Middle frontal gyrus (tissue), 1 donor: ENCODE measurements at regions not wholly inside any gene's neighbourhood (a gene's known extent, or its start where the extent isn't known, plus 50 kb on each side); places are given as distances from the start of the nearest gene placed in this dataset.
"Not testable (repeated sequence)": the region's sequence is repeated elsewhere in the genome, so short reads cannot be mapped to it uniquely, and the experiment has no call there.

Experiments
- DNase-seq: peaks from one replicate; pipeline ENCODE4 v3.0.0-alpha.2; 2015; ENCODE audit warnings: low spot score; ENCODE audit errors: extremely low spot score

DNA sequence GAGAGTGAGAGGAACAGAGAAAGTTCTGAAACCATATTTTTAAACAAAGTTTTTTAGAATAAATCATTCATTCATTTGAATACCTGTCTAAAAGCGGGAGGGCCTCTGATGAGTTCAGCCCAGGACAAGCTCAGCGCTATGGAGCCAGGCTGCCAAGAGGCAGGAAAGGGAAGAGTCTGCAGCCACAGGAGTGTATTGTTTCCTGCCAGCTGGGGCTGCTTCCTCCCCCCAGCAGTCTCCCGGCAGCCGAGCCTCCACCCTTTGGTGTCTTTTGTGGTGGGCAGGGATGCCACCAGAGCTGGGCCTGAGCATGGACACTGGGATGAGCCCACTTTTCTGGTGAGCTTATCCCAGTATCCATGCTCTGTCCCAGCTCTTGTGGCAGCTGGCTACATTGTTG lies 199.5 kb upstream of the TPRG1 start:
- DNase-seq, result no peak

DNA sequence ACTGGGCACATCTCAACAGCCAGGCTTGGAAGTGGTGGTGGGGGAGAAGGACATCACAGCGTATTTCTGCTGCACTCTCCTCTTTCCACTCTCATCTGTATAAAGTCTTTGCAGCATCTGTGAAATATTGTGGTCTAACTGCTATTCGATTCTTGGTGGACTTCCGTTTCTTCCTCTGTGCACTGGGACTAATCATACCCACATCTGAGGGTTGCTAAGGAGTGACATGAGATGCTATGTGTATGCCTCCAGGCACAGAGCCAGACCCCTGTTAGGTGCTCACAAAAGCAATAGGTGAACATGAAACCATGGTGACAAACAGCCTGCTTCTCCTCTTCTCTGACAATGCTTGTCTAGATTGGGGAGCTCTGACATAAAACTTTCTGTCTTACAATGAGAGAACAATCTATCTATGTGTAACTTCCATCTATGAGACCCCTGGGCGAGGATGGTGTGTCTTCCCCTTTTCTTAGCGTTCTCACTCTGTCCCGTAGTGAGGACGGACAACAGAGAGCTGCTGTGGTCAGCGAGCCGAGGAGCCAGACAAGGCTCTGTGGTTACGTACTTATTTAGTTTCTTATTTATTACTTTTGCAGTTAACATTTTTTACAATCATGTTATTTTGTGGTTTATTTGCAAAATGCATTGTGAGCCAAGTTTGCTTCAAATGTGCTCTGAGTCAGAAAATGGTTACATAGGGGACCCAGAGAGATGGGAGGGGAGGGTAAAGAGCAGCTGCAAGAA lies 196.7 kb upstream of the TPRG1 start:
- no peak for DNase-seq

DNA sequence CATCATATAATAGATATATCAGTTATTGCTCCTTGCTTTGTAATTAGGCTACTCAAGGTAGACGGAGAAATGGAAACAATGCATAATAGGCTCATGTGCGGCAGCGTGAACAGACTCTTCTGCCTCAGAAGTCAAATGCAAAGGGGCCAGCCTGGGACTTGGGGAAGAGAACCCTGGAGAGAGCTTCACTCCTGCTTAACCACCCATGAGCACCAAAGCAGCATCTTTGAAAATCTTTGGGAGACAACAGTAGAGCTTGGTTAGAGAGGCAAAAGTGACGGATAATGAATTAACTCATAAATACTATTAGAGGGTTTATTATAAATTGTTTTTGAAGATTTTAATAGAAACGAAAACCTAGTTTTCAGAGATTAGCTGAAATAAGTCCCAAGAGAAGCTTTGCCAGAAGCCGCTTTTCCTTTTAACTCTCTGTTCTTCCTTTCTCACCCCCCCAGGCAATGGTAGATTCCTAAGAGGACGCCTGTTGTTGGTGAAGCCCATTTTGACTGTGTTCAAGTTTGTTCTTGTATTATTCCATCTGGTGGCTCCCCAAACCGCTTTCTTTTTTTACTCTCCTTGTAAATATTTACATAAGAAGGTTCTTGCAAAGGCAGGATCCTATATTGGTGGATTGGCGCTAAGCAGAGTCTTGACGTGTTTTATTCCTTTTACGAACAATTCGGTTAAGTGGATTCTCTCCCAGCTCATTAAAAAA lies 196.0 kb upstream of the TPRG1 start:
- DNase-seq, result no peak

DNA sequence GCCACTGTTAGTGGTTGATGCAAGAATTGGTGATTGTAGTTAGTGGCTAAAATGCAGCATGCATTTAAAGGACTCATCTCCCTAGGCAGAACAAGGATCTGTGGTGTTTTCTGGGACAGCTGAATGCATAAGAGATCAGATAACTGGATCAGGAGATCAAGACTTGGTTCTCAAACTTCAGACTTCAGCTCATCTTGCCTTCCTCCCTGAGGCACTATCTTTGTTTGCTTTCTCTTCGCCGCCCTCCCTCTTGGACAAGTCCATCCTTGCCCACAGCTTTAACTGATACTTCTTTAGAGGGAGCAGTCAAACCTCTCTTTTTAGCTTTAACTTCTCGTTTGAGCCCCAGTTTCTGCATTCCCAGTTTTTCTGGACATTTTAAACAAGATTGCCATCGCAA lies 195.4 kb upstream of the TPRG1 start:
- no peak for DNase-seq

DNA sequence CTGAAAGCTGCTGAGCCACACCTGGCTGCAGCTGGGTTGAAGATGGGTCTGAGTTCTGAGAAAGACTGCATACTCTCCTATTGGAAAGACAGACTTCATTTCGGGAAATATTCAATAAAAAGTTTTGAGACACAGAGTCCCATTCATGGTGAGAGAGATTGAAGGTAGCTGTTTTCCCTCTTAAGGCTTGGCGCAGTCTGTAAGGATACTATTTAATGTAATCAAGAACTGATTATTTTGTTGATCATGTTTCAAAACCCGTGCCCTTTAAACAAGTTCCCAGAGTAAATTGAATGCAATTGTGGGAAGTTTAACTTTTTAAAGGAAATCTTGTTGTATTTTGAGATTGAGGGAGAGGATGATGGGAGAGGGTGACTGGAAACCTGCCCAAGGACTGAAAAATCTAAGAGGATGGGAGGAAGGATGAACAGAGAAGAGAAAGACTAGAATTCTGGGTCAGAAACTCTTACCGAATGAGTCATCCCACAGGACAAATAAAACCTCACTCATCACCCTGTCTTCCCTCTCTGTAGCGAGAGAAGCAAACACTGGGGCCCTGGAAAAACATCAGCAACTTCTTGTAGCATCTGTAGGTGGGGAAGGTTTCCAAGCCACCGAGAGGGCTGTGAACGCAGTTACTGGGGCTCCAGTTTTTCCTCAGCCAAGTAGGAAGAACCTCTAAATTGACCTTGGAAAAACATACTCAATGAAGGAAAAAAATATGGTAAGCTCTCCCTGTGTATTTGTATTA lies 193.2 kb upstream of the TPRG1 start:
- no peak for DNase-seq

DNA sequence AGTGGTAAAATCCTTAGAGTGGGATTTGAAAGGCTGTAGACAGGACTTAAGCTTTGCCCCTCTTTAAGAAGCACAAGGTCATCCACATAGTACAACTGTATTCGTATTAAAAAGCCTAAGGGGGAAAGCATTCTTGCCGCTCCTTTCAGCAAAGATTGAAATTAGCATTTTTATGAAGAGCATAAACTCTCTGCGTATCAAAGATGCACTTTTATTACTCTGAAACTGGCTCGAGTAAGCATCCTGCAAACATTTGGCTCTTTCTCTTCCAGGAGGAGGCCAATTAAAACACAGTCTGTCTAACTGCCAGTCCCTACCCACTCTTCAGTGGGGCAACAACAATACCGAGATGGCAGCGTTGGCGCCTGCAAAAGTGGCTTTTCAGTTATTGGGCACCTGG lies 192.5 kb upstream of the TPRG1 start:
- no peak for DNase-seq

DNA sequence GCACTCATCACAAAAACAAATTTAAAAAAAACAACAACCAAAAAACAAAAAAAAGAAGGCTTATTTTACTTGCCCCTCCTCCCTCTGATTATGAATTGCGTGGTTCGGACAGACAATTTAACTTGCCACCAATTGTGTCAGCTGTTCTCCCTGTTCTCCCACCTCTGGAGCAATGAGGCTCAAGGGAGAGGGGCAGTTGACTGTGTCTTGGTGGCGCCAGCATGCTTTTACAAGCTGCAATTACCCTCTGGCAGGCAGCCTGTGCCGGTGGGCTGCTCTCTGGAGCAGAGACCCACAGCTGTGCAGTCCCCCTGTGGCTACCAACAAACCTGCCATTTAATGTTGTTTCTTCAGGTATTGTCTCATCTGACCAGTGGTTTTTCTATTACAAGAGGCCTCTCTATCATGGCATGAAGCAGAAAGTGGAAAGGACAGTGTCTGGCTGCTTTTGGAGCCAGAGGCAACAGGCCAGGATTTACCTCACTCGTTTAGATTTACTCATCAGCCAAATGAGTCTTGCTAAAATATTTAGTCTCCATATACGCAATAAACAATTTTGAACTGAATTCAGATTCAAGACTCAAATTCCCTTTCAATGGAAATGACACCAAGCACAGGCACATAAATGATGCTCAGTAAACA lies 192.0 kb upstream of the TPRG1 start:
- no peak for DNase-seq

DNA sequence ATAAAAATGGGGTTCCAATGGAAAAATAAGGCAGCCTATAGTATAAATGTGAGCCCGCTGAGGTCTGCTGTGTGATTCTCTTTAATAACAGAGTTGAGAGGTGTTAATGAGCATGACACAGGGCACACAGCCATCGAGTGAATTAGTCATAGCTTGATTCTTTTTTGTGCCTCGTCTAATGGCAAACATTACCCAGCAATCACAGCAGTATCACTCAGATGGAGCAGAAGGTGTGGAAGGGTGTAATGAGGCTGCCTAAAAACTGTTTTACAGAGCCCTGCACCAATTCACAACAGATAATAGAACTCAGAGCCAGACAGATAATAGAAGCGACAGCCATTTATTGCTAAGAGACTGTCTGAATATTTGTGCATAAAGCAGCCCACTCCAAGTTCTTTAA lies 178.6 kb upstream of the TPRG1 start:
- DNase-seq, result no peak

DNA sequence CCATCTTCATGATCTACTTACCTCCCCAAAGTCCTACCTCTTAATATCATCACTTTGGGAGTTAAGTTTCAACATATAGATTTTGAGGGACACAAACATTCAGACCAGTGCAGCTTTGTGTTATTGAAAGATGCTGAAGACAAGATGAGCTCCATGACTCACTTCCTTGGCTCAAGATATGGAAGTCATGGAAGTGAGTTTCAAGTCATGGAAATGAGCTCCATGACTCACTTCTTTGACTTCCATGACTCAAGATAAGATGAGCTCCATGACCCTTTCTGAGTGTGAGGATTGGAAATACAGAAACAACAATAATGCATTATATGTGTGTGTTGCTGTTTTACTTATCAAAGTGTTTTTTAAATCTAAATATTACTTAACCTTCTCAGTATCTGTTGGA lies 170.2 kb upstream of the TPRG1 start:
- DNase-seq, result no peak

DNA sequence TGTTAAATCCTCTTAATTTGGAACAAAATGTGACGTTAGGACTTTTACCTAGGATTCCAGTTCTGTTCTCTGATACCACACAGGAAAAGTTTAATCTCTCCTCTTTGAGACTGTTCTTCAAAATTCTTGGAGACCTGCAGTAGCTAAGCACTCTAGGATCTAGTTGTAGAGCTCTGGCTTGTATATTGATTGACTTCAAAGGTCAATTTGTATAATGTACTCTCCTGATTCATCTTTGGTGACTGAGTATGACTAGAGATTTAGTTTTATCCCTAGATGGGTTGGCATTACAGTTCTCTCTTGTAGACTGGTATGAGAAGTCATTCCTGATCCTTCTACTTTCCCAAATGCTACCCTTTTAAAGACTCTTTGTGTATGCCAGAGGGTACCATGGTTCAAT lies 168.4 kb upstream of the TPRG1 start:
- DNase-seq, result no peak

DNA sequence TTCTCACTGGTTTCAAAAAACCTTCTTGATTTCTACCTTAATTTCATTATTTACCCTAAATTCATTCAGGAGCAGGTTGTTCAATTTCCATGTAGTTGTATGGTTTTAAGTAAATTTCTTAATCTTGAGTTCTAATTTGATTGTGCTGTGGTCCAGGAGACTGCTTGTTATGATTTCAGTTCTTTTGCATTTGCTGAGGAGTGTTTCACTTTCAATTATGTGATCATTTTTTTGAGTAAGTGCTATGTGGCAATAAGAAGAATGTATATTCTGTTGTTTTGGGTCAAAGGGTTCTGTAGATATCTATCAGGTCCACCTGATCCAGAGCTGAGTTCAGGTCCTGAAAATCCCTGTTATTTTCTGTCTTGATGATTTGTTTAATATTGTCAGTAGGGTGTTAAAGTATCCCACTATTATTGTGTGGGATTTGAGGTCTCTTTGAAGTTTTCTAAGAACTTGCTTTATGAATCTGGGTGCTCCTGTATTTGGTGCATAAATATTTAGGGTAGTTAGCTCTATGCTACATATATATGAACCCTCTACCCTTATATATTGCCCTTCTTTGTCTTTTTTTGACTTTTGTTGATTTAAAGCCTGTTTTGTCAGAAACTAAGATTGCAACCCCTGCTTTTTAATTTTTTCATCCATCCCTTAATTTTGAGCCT lies 158.4 kb upstream of the TPRG1 start:
- no peak for DNase-seq

DNA sequence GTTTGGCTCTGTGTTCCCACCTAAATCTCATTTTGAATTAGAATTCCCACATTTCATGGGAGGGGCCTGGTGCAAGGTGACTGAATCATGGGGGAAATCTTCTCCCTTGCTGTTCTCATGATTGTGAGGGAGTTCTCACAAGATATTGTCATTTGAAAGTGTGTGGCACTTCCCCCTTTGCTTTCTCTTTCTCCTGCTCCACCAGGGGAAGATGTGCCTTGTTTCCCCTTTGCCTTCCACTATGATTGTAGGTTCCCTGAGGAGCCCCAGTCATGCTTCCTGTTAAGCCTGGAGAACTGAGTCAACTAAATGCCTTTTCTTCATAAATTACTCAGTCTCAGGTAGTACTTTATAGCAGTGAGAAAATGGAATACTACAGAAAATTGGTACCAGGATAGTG lies 157.2 kb upstream of the TPRG1 start:
- no peak for DNase-seq

DNA sequence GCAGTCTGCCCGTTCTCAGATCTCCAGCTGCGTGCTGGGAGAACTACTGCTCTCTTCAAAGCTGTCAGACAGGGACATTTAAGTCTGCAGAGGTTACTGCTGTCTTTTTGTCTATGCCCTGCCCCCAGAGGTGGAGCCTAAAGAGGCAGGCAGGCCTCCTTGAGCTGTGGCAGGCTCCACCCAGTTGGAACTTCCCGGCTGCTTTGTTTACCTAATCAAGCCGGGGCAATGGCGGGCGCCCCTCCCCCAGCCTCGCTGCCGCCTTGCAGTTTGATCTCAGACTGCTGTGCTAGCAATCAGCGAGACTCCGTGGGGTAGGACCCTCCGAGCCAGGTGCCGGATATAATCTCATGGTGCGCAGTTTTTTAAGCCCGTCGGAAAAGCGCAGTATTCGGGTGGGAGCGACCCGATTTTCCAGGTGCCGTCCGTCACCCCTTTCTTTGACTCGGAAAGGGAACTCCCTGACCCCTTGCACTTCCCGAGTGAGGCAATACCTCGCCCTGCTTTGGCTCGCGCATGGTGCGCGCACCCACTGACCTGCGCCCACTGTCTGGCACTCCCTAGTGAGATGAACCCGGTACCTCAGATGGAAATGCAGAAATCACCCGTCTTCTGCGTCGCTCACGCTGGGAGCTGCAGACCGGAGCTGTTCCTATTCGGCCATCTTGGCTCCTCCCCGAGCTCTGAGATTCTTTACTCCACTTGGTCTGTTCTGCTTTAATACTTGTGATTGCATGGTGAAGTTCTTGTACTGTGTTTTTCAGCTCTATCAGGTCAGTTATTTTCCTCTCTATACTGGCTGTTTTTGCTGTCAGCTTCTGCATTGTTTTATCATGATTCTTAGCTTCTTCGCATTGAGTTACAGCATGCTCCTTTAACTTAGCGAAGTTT lies 148.9 kb upstream of the TPRG1 start:
- not testable (repeated sequence) for DNase-seq

DNA sequence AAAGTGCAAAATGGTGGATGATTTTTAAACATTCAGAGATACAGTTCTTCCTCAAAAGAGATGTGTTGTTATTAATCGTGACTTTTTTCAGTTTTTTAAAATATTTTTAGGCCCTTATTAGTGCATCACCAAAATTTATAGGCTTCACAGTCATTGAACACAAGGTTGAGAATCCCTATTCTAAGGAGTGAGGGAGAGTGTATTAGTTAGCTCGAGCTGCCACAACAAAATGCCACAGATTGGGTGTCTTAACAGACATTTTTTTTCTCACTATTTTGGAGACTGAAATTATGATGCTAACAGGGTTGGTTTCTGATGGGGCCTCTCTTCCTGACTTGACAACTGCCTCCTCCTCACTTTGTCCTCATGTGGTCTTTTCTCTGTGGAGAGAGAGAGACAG lies 145.9 kb upstream of the TPRG1 start:
- no peak for DNase-seq

DNA sequence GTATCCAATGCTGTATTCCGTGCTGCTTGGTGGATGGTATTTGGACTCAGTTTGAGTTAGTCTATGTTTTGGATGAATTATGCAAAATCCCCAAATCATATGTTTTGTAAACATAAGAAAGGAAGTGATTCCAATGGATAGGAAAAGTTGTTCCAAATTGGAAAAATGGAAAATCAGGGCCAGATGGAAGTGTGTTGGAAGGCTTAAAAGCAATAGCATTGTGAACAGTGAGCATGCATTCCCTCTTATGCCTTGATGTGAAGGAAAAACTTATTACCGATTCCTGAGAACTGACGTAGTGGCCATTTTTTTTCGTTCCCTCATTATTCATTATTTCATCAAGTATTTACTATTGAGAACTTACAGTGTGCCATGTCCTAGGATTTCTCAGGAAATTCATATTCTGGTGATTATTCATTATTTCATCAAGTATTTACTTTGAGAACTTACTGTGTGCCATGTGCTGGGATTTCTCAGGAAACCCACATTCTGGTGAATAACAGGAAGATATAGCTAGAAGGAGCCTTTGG lies 144.1 kb upstream of the TPRG1 start:
- DNase-seq, result no peak

DNA sequence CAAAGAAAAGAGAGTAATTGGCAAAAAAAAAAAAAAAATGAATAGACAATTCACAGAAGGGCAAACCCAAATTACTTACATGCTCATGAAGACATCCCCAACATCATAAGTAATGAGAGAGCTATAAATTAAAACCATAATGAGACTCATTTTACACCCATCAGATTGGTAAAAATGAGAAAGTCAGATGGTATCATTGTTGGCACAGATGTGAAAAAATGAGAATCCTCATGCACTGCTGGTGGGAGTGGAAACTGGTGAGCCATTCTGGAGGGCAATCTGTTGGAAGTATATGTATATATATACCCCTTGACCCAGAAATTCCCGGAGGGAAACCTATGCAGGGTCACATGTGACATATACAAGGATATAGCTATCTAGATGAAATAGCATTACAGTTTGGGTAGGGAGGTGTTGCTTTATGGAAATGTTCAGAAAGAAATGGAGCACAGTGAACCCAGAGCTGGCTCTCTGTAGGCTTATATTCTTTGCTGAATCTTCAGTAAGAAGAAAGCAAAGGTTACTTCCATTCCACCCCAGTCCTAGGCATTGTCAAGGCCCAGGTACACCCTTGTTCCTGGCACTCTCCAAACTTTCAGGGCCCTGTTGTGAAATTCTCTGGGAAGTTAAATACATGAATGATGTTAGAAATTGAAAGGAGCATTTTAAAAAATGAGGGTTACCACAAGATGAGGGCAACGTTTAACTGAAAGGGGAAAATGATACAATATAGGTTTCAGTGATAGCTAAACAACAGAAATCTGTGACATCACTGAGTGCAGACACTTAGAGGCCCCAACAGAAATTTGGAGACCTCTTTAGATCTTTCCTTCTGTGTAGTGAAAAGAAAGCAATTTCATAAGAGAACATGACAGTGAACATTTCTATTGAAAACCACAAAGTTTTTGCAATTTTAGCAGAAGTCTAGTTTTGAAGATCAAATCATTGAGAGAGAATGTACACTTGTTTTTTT lies 132.7 kb upstream of the TPRG1 start:
- no peak for DNase-seq

DNA sequence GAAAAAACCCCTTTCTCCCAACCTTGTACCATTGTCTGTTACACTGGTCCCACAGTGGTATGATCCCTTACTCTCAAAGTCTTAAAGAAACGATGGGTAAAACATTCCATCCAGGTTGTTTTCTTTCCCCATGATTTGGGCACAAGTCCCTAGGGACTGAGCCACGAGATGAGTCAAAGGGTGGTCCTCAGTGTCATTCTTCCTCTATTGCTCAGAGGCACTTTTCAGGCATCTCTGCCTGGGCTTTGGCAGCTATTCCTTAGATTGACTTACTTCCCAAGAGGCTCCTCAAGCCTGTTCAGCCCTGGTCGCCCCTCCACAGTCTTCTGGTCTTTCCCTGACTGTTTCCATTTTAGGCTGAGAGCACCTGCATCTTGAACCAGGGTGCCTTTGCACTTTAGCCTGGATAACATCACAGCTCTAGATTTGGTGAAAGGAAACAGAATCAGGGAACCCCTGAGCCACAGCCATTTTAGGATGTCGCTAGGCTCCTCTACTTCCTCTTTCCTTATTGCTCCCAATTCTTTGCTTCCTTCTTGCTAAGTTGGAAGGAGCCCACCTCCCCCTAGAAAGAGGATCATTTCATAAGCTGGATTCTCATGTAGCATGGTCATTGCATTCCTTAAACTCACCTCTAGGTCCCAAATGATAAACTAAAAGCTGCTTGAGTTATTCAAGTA lies 131.0 kb upstream of the TPRG1 start:
- DNase-seq, result no peak

DNA sequence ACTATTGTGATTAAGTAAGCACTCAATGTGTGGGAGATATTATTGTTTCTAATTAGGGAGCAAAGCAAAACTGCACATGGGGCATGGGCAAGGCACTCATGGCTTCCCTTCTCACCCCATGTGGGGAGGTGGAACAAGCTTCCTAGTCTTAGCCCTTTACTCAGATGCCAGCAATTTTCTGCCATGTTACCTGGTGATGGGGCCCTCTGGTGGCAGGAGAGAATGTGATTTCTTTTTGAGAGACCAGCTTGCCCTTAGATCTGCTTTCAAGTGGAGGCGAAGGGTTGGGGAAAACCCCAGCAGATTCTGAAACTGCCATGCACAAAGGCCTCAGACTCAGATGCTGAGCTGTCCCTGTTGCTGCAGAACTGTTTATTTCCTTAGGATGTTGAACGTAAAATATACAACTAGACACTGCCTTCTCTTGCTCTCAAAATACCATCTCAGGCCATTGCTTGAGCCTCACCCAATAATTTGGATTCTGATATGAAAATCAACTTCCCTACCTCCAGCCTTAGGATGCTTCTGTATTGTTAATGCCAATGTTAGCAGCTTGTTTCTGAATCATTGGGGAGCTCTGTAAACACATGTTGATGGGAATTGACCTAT lies 130.2 kb upstream of the TPRG1 start:
- DNase-seq, result no peak
